A549 (cell line): ENCODE measurements at regions not wholly inside any gene's neighbourhood (a gene's known extent, or its start where the extent isn't known, plus 50 kb on each side); places are given as distances from the start of the nearest gene placed in this dataset.

ENCODE experiments used
- ATAC-seq, 2 experiments: fragments of 200-7000 bp in 1 of 2; fragments of >200 bp in 1 of 2; cut with Nextera tagmentation in 1 of 2; cut with Tn5 transposase in 1 of 2; 3 replicates each; pipeline versions ENCODE4 v1.8.0 to v1.9.1; 2018 to 2020; ENCODE audit warnings: mild to moderate bottlenecking in 1 of 2, moderate library complexity in 1 of 2
- CTCF ChIA-PET: fragments of 300-600 bp; sonication (Branson Sonifier 250); formaldehyde crosslinking; extraction: SDS; loops from one replicate; lab custom pipeline; 2021; ENCODE audit warnings: antibody characterized with exemption, inconsistent platforms; lab: Yijun Ruan, JAX
- POLR2A ChIA-PET: fragments of 350-600 bp; formaldehyde crosslinking; extraction: SDS; loops from one replicate; lab custom pipeline; 2021; ENCODE audit warnings: antibody characterized with exemption, inconsistent platforms; lab: Yijun Ruan, JAX
- DNase-seq, 2 experiments: peaks; one replicate each; pipeline versions ENCODE4 v3.0.0 to v3.0.0-alpha.2; 2011 to 2016; ENCODE audit warnings: low read depth in 1 of 2, low spot score in 1 of 2
- FAIRE-seq: peaks from 2 replicates; lab custom pipeline; 2011; peaks lifted over from hg19 to GRCh38; lab: Jason Lieb, UNC
- H3K27ac ChIP-seq, 2 experiments: fragments of >200 bp; sonication (Bioruptor Twin); formaldehyde crosslinking; 3 replicates each; pipeline ENCODE4 v1.5.1; 2016 to 2017
- H3K4me1 ChIP-seq: fragments of >200 bp; sonication (Bioruptor Twin); formaldehyde crosslinking; 3 replicates; pipeline ENCODE4 v1.6.1; 2016
- H3K4me2 ChIP-seq: fragments of >200 bp; sonication (Bioruptor Twin); formaldehyde crosslinking; 3 replicates; pipeline ENCODE4 v1.6.1; 2016
- H3K4me3 ChIP-seq: fragments of >200 bp; sonication (Bioruptor Twin); formaldehyde crosslinking; 3 replicates; pipeline ENCODE4 v1.5.1; 2016
- H3K9me3 ChIP-seq: fragments of >200 bp; sonication (Bioruptor Twin); formaldehyde crosslinking; 3 replicates; pipeline ENCODE4 v1.6.1; 2016
- BCL3 ChIP-seq: fragments of >200 bp; sonication (Bioruptor Twin); formaldehyde crosslinking; IDR thresholded peaks from 3 replicates; pipeline ENCODE4 v1.6.1; 2016
- CHD2 ChIP-seq: fragments of 150-350 bp; IDR thresholded peaks from 2 replicates; pipeline ENCODE4 v1.6.1; 2014; ENCODE audit warnings: low read length; ENCODE audit not compliant: partially characterized antibody
- CHD4 ChIP-seq: fragments of 200-600 bp; sonication (generic); IDR thresholded peaks from 2 replicates; pipeline ENCODE4 v1.6.1; 2016; ENCODE audit warnings: antibody characterized with exemption, mild to moderate bottlenecking, borderline replicate concordance
- EHF ChIP-seq: fragments of 250-450 bp; sonication (Bioruptor Pico); IDR thresholded peaks from 2 replicates; pipeline ENCODE4 v1.5.0; 2020; ENCODE audit warnings: mild to moderate bottlenecking
- EHMT2 ChIP-seq: fragments of 200-600 bp; sonication (generic); IDR thresholded peaks from 2 replicates; pipeline ENCODE4 v1.6.1; 2016; ENCODE audit warnings: antibody characterized with exemption, low read depth, mild to moderate bottlenecking, moderate library complexity
- ELK1 ChIP-seq: fragments of 150-350 bp; IDR thresholded peaks from 2 replicates; pipeline ENCODE4 v1.6.1; 2014; ENCODE audit warnings: low read depth, mild to moderate bottlenecking, low read length
- EP300 ChIP-seq, 2 experiments: fragments of >200 bp; sonication (Bioruptor Twin); formaldehyde crosslinking; IDR thresholded peaks; 2 replicates in 1 of 2; 3 replicates in 1 of 2; pipeline ENCODE4 v1.6.1; 2016 to 2017
- ESRRA ChIP-seq: fragments of 150-350 bp; IDR thresholded peaks from 2 replicates; pipeline ENCODE4 v1.6.1; 2014; ENCODE audit warnings: mild to moderate bottlenecking, low read length, borderline replicate concordance
- FOXS1 ChIP-seq: fragments of 250-450 bp; sonication (Bioruptor Pico); IDR thresholded peaks from 2 replicates; pipeline ENCODE4 v1.5.0; 2020; ENCODE audit warnings: mild to moderate bottlenecking, moderate library complexity
- HDAC2 ChIP-seq: fragments of 200-600 bp; sonication (generic); IDR thresholded peaks from 2 replicates; pipeline ENCODE4 v1.6.1; 2016
- HES2 ChIP-seq: fragments of >200 bp; sonication (Bioruptor Twin); formaldehyde crosslinking; IDR thresholded peaks from 2 replicates; pipeline ENCODE4 v1.6.1; 2016
- HEYL ChIP-seq: fragments of 250-450 bp; sonication (Bioruptor Pico); IDR thresholded peaks from 2 replicates; pipeline ENCODE4 v1.8.0; 2021; ENCODE audit warnings: mild to moderate bottlenecking, moderate library complexity
- HOXB13 ChIP-seq: fragments of 250-450 bp; sonication (Bioruptor Pico); IDR thresholded peaks from 2 replicates; pipeline ENCODE4 v1.5.0; 2020; ENCODE audit warnings: low read depth, mild to moderate bottlenecking, moderate library complexity
- NPAS2 ChIP-seq: fragments of 250-450 bp; sonication (Bioruptor Pico); IDR thresholded peaks from 2 replicates; pipeline ENCODE4 v1.8.0; 2022; ENCODE audit warnings: mild to moderate bottlenecking, moderate library complexity, borderline replicate concordance
- PHF8 ChIP-seq: fragments of 200-600 bp; sonication (generic); IDR thresholded peaks from 2 replicates; pipeline ENCODE4 v1.6.1; 2016; ENCODE audit warnings: low read depth, mild to moderate bottlenecking, antibody characterized with exemption, moderate library complexity, borderline replicate concordance
- REST ChIP-seq: fragments of 200-600 bp; sonication (generic); IDR thresholded peaks from 2 replicates; pipeline ENCODE4 v1.6.1; 2016; ENCODE audit warnings: antibody characterized with exemption, mild to moderate bottlenecking, moderate library complexity
- SREBF2 ChIP-seq: fragments of 450-650 bp; IDR thresholded peaks from 2 replicates; pipeline ENCODE4 v1.6.1; 2014; ENCODE audit warnings: mild to moderate bottlenecking, moderate library complexity
- ZFP36 ChIP-seq: fragments of 450-650 bp; IDR thresholded peaks from 2 replicates; pipeline ENCODE4 v1.6.1; 2014; ENCODE audit warnings: borderline replicate concordance; ENCODE audit not compliant: partially characterized antibody
- ZNF302 ChIP-seq: fragments of 250-450 bp; sonication (Bioruptor Pico); IDR thresholded peaks from 2 replicates; pipeline ENCODE4 v1.9.0; 2021; ENCODE audit warnings: inconsistent platforms, mild to moderate bottlenecking, moderate library complexity
- ZSCAN20 ChIP-seq: fragments of 250-450 bp; sonication (Bioruptor Pico); IDR thresholded peaks from 2 replicates; pipeline ENCODE4 v1.8.0; 2022; ENCODE audit warnings: mild to moderate bottlenecking, moderate library complexity
- WGBS: methylation state at CpG from one replicate; pipeline ENCODE4 v1.1.6; 2017; ENCODE audit errors: missing lambda C conversion rate; 5-methylcytosine and 5-hydroxymethylcytosine counted together

- TF ChIP-seq ESRRA: no peak
- TF ChIP-seq ELK1: no peak
- TF ChIP-seq HES2: no peak
- TF ChIP-seq EP300 (IDR thresholded peaks at IDR 0.05): no peak
- no peak for TF ChIP-seq EHF (CRISPR knock-in tag)
- TF ChIP-seq ZFP36: no peak
- TF ChIP-seq HEYL: no peak
- no peak for TF ChIP-seq EHMT2
- POLR2A ChIA-PET: no interaction called here
- FAIRE-seq (no peak), ATAC-seq (no peak), DNase-seq (no peak)
- Histone ChIP-seq H3K4me3 (no peak overlapping the region), H3K4me1 (no peaks in the 10 kb centered on the region), H3K27ac (no peak overlapping the region), H3K4me2 (no peak overlapping the region), H3K9me3 (no peaks in the 10 kb centered on the region)
- 38% methylated on average over 6 of the region's 6 CpGs for WGBS
- CTCF ChIA-PET: no interaction called here
Observed at GRCh38 chr2:221293949-221294742, 278.0 kb downstream of the EPHA4 start.

GRCh38 chr2:221304916-221305315 lies 267.2 kb downstream of the EPHA4 start:
- no peak for ATAC-seq
- DNase-seq: no peak
- POLR2A ChIA-PET: no interaction called here
- no peaks in the 10 kb centered on the region for H3K4me1 ChIP-seq
- CTCF ChIA-PET: interaction anchor here (0.6 kb wide), 1 partner anchor 340 kb away, joined by 4 read pairs; no protein-coding TSS in a partner anchor
- no peak for TF ChIP-seq BCL3
- TF ChIP-seq, all 56 proteins: peak for 0
- 54% methylated on average over 2 of the region's 2 CpGs for WGBS
- H3K4me3 ChIP-seq: no peak overlapping the region
- no peak overlapping the region for H3K27ac ChIP-seq
- no peak overlapping the region for H3K4me2 ChIP-seq
- no peak for FAIRE-seq
- H3K9me3 ChIP-seq: no peaks in the 10 kb centered on the region

- ChIA-PET POLR2A (no interaction called here), CTCF (no interaction called here)
- H3K4me1 ChIP-seq: no peaks in the 10 kb centered on the region
- H3K4me2 ChIP-seq: no peak overlapping the region
- no peak overlapping the region for H3K4me3 ChIP-seq
- no peak for DNase-seq
- no peak for ATAC-seq
- no peak for FAIRE-seq
- no peak overlapping the region for H3K27ac ChIP-seq
- WGBS: 46% methylated on average over 4 of the region's 4 CpGs
- H3K9me3 ChIP-seq: no peaks in the 10 kb centered on the region
- TF ChIP-seq ZNF302 (CRISPR knock-in tag): no peak
- no peak for TF ChIP-seq ZSCAN20 (CRISPR knock-in tag)
- no peak for TF ChIP-seq SREBF2
- TF ChIP-seq NPAS2 (CRISPR knock-in tag): no peak
- no peak for TF ChIP-seq HDAC2
- no peak for TF ChIP-seq FOXS1 (CRISPR knock-in tag)
- no peak for TF ChIP-seq CHD4
- no peak for TF ChIP-seq HES2
- no peak for TF ChIP-seq CHD2
- no peak for TF ChIP-seq ESRRA
- no peak for TF ChIP-seq HOXB13 (CRISPR knock-in tag)
- TF ChIP-seq REST: no peak
- TF ChIP-seq ZFP36: no peak
- TF ChIP-seq PHF8: no peak
Observed at GRCh38 chr2:221308507-221309066, 263.5 kb downstream of the EPHA4 start.
